ENCODE measurements at regions not wholly inside any gene's neighbourhood (a gene's known extent, or its start where the extent isn't known, plus 50 kb on each side); places are given as distances from the start of the nearest gene placed in this dataset.

GRCh38 chr17:74094651-74095050, 108.8 kb upstream of the RPL38 start:
- no peak for TF ChIP-seq CTCF (IDR thresholded peaks at IDR 0.05)
- TF ChIP-seq EZH2 (IDR thresholded peaks at IDR 0.05), result no peak
- no peak for TF ChIP-seq EZH2phosphoT487 (IDR thresholded peaks at IDR 0.05)

Data from neural progenitor cell (in vitro differentiated cells).